HG03108 (cell line): ENCODE measurements at regions not wholly inside any gene's neighbourhood (a gene's known extent, or its start where the extent isn't known, plus 50 kb on each side); places are given as distances from the start of the nearest gene placed in this dataset.

Source experiments
- ATAC-seq: cut with Tn5 transposase; IDR thresholded peaks from one replicate; pipeline ENCODE4 v1.9.1; 2021; ENCODE audit warnings: moderate library complexity; ENCODE audit not compliant: unreplicated experiment

- no peak for ATAC-seq
Measured at GRCh38 chr3:168608926-168609325, 513.2 kb upstream of the GOLIM4 start.

GRCh38 chr3:168604767-168605166, 509.0 kb upstream of the GOLIM4 start:
- no peak for ATAC-seq

- no peak for ATAC-seq
Measured at GRCh38 chr3:168598250-168598649, 502.5 kb upstream of the GOLIM4 start.

- ATAC-seq, result no peak
Measured at GRCh38 chr3:168596175-168596823, 500.6 kb upstream of the GOLIM4 start.

GRCh38 chr3:168591587-168591986, 495.9 kb upstream of the GOLIM4 start:
- no peak for ATAC-seq

- no peak for ATAC-seq
Measured at GRCh38 chr3:168589376-168589775, 493.7 kb upstream of the GOLIM4 start.

GRCh38 chr3:168585544-168585943, 489.8 kb upstream of the GOLIM4 start:
- no peak for ATAC-seq

GRCh38 chr3:168583977-168584376, 488.3 kb upstream of the GOLIM4 start:
- ATAC-seq, result no peak

- ATAC-seq, result no peak
Measured at GRCh38 chr3:168582503-168582902, 486.8 kb upstream of the GOLIM4 start.

GRCh38 chr3:168581771-168582225, 486.1 kb upstream of the GOLIM4 start:
- no peak for ATAC-seq

- ATAC-seq, result no peak
Measured at GRCh38 chr3:168579010-168579409, 483.3 kb upstream of the GOLIM4 start.

GRCh38 chr3:168575750-168576149, 480.0 kb upstream of the GOLIM4 start:
- no peak for ATAC-seq

- no peak for ATAC-seq
Measured at GRCh38 chr3:168574455-168575158, 478.9 kb upstream of the GOLIM4 start.

GRCh38 chr3:168570404-168571155, 474.9 kb upstream of the GOLIM4 start:
- ATAC-seq, result no peak

- no peak for ATAC-seq
Measured at GRCh38 chr3:168558728-168559411, 463.1 kb upstream of the GOLIM4 start.

- ATAC-seq, result no peak
Measured at GRCh38 chr3:168552251-168552650, 456.5 kb upstream of the GOLIM4 start.

GRCh38 chr3:168548719-168549118, 453.0 kb upstream of the GOLIM4 start:
- no peak for ATAC-seq

- no peak for ATAC-seq
Measured at GRCh38 chr3:168546707-168547106, 451.0 kb upstream of the GOLIM4 start.

- ATAC-seq, result no peak
Measured at GRCh38 chr3:168545591-168545990, 449.9 kb upstream of the GOLIM4 start.

GRCh38 chr3:168544097-168544957, 448.6 kb upstream of the GOLIM4 start:
- no peak for ATAC-seq
